Suppressor macrophage treated with lipopolysaccharide for 1 hour (primary cell): ENCODE measurements at regions not wholly inside any gene's neighbourhood (a gene's known extent, or its start where the extent isn't known, plus 50 kb on each side); places are given as distances from the start of the nearest gene placed in this dataset.
"Not testable (repeated sequence)": the region's sequence is repeated elsewhere in the genome, so short reads cannot be mapped to it uniquely, and the experiment has no call there.

Experiments used
- DNase-seq, 3 donors: peaks; one replicate each; pipeline ENCODE4 v3.0.0-alpha.2; 2020 to 2022

- DNase-seq: no peak
These were observed 51.8 kb upstream of the ZSWIM5 start for GRCh38 chr1:45258059-45258650.

- no peak for DNase-seq
These were observed 52.6 kb upstream of the ZSWIM5 start for GRCh38 chr1:45259053-45259452.

GRCh38 chr1:45260244-45260643 lies 53.8 kb upstream of the ZSWIM5 start:
- no peak for DNase-seq

GRCh38 chr1:45263132-45263531 lies 56.7 kb upstream of the ZSWIM5 start:
- no peak for DNase-seq

- no peak for DNase-seq
These were observed 58.8 kb upstream of the ZSWIM5 start for GRCh38 chr1:45265244-45265643.

- no peak for DNase-seq
These were observed 59.9 kb upstream of the ZSWIM5 start for GRCh38 chr1:45266151-45266801.

GRCh38 chr1:45268310-45268709 lies 58.4 kb upstream of the HPDL start:
- not testable (repeated sequence) for DNase-seq

- DNase-seq: not testable (repeated sequence)
These were observed 54.4 kb upstream of the HPDL start for GRCh38 chr1:45272267-45272666.

GRCh38 chr1:45272913-45273371 lies 53.8 kb upstream of the HPDL start:
- peak; percentile 83 to 94 (median 93) for DNase-seq

GRCh38 chr1:45275054-45275453 lies 51.6 kb upstream of the HPDL start:
- DNase-seq: no peak
